Stimulated activated CD4-positive, alpha-beta T cell treated with anti-CD3 and anti-CD28 coated beads, Interleukin-2, amount 100 ng/mL, for 48 hours (primary cell): ENCODE measurements at regions not wholly inside any gene's neighbourhood (a gene's known extent, or its start where the extent isn't known, plus 50 kb on each side); places are given as distances from the start of the nearest gene placed in this dataset.
"Not testable (repeated sequence)": the region's sequence is repeated elsewhere in the genome, so short reads cannot be mapped to it uniquely, and the experiment has no call there.

Experiments used
- DNase-seq, 2 donors: peaks; one replicate each; pipeline ENCODE4 v3.0.0-alpha.2; 2020

DNA sequence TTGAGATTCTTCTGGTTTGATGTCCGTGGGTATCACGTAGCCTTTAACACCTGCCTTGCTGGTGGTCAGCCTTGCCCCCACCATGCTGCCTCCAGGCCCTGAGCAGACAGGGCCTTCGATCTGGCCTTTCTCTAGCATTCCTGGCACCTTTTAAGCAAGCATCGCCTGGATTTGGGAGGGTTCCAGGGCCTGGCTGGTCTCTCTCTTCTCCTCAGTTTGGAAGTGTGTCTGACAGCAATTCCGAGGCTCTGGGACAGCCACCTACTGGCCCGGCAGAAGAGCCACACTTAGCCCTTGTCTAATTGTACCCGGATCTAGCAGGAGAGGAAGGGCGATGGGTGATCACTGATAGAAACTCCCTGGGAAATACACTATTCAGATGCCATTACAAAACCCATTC is 441.3 kb upstream of the MKI67 start:
- no peak for DNase-seq

DNA sequence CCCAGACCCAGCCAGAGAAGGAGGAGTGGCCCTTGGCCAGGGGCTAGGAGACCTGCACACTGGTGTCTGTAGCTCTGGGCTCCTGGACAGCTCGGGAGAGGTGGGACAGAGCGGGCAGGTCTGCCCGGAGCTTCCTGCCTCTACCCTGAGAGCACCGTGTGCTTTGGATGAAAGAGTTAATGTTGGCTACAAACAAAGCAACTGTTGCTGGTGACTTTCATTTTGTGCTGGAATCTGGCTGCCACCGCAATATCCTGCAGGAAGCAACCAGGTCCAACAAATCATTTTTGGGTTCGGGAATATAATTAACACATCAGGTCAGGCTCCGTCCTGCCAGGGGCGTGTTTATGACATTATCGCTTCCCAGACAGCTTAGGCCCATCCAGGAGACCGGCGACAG is 441.8 kb upstream of the MKI67 start:
- no peak for DNase-seq

DNA sequence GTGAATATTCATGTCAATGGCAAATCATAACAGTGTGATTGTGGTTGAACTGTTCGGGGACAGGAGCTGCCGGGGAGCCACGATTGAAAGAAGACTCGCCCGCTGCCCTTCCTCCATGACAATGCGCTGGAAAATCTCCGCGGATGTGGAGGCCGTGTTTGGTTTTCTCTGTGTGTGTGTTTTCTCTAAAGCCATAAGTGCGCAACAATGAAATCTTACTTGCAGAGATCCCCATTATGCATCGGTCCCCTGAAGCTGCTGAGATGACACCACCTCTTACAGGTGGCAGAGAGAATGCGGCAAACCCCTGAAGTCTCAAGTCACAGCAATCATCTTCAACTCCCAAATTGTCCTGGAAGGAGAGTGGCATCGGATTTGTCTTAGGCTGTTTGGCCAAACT is 442.3 kb upstream of the MKI67 start:
- no peak for DNase-seq

DNA sequence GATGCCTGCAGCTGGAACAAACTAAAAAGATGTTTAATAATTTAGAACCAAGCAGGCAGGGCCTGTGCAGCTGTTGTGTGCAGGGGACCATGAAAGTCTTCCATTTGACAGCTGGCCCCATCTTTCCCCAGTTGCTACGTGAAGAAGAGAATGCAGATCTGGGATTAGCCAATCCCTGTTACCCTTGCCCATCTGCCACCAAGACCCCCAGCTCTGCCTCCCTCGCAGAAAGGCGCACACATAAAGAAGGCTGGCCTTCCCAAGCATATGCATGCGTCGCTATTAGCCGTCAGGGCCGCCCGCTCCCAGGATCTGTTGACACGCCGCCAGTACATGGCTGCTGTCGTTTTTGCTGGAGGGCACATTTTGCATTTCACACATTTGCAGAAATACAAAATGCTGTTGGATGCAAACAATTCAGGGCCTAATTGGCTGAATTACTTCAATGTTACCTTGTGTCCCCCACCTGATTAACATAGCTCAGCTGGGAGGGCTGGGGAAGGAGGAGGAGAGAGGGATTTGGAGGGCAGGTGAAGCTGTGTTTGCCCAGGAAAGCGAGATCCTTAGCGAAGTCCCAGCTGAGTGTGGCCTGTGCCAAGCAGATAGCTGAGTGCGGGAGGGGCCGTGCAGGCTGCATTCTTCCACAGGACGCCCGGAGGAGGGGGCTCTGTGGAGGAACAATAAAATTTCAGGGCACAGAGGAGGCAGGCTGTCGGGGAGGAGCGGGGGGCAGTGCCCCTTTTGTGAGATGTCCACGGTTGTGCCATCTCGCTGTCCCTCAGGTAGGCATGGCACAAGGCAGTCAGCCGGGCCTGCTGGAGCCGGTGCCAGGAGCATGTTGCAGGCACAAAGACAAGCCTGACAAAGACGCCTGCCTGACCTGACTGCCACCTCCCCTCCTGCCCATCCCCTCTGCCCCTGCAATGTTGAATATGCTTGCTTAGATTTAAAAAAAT is 443.0 kb upstream of the MKI67 start:
- DNase-seq, result no peak

DNA sequence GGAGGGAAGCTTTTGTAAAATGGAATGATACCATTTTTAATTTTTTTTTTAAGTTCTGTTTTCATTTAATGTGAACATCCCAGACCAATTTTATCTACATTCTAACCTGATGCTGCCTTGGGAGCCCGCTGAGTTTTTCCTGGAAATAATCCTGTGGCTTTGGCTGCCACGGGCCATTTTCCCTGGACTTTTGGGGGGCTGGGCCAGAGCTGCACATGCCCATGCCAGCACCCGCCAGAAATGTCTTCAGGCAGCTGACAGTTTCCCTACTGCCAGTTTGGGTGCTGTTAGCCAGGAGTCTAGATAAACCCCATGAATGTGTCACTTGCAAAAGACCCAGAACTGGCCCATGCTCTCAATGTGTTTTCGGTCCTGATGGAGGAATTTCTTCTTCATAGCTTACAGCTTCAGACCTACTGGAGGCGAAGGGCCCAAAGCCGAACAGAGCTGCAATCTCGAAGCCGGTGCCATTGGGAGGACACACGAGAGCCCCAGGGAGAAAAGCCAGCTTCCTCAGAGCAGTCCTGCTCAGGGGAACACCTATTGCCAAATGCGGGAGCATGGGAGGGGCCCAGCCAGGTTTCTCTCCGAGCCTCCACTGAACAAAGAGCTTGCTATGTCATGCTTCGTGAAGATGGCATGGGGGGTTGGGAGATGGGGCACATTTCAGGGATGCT is 444.2 kb upstream of the MKI67 start:
- no peak for DNase-seq

DNA sequence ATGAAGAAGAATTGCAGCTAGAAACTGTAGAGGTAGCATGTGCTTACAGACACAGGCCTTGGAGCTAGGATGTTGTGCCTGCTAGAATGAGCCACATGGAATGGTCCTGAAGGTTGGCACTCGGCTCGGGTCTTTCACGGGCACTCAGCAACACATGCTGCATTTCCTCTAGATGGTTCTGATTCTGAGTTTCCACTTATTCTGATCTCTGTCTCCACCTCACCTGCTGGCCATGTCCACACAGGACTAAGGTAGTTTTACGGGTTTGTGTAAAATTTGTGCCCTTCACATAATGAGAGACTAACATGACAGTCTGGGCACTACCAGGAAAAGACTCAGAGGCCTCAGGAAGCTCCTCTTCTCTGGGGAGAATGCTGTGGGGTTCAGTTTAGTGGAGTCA is 444.8 kb upstream of the MKI67 start:
- no peak for DNase-seq

DNA sequence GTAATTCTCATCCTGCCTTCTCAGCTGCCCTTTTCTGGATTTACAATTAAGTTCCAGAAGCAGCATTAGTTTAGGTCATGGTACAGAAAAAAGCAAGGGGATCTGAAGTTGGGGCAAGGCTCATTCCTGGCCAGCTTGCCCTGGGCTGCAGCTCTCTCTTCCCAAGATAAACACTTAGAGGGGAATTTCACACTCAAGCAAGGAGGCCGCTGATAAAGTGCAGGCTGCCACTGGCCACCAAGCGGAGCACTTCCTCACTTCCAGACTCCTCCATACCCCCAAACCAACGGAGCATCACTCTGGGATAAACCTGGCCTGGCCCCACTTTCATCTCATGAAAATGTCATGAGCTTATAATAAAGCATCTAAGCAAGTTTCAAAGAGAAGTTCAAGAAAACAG is 445.5 kb upstream of the MKI67 start:
- DNase-seq, result no peak

DNA sequence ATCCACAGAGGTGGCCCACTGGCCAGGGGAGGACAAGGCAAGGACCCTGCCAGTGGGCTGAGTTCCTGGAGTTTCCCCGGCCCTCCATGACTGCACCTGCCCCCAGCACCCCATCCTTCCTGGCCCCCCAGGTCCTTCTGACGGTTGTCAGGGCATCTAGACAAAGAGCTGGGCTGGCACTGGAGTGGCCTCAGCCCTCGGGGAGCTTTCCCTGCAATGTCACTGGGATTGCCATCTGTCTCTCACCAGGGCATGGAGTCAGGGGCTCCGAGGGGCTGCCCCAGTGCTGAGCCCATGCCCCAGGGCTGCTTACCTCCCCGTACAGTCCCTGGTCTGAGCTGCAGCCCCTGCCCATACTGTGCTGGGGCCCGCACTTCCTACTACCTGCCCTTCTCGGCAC is 446.5 kb upstream of the MKI67 start:
- DNase-seq, result no peak

DNA sequence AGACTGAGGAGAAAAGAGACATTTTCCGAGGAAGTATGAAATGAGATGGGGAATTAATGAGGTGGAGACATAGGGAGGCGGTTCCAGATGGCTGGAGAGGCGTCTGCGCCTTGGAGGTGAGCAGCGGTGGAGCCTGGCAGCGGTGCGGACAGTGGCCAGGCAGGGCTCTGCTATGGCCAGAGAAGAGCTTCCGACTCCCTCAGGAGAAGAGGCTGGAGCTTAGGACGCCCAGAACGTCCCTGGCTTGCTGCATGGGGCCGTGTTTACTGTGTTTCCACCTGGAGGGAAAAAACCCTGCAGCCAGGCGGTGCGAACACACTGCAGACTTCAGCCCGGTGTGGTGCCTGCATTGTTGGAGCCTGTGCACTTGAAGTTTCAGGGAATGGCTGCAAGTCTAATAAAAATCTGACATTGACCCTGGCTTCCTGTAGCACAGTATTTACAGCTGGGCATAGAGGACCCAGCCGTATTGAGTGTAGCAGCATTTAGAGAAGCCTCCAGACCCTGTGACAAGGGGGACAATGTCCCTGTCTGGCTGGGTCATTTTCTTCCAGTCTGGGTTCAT is 447.1 kb upstream of the MKI67 start:
- no peak for DNase-seq

DNA sequence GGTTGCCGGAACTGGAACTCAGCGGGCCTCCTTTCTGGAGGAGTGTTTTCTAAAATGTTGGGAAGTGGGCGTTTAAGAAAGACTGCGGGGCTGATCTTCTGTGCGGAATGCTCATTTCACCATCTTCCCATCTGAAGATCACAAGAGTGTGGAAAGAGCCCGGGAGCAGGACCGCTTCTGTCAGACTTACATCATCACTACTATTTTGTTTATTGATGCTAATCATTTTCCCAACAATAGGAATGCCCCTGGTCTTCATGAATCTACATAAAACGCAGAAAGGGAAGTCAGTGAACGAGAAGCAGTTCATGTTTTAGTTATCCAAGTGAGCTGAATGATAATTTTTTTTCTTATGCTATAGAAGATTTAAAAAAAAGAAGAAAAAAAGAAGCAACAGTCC is 447.8 kb upstream of the MKI67 start:
- no peak for DNase-seq

DNA sequence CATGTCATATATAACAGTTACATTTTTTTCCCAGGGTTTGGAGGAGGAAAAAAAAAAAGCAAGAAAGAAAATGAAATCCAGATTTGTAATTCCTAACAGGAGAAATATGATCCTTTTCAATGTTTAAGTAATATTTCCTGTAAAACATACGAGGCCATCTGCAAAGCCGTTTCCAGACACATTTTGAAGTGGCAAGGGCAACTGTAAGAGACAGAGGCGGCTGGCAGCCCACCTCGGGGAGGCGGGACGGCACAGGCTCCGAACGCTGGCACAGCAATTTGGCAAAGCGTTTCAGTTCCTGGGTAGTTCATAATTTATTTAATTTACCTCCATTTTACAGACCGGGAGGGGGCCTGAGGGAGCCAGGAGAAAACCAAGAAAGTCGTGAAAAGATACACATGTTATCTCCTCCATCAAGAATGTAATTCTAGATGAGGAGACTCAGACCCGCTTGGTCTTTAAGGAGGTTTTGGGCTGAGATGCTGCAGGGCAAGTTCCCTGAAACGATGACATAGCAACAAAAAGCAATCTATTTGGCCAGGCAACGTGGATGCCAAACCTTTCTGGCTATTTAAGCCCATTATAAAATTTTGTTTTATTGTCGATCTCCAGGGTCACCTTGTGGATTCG is 448.5 kb upstream of the MKI67 start:
- no peak for DNase-seq

DNA sequence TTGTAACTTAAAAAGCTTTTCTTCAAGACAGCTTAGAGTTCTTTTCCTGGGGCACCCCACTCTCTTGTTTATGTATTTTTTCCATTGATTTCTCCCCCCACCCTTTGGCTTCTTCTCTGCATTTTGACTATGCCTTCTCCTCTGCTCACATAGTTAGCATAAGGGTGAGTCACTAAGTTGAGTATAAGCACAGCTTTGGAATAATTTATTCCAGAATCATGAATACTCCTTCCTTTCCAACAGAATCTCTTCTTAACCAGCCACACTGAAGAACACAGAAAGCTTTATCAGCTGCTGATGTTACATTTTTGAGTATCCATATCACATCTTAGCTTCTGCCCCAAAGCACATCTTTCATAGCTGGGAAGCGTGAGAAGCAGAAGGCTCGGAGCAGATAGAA is 449.5 kb upstream of the MKI67 start:
- DNase-seq, result no peak

DNA sequence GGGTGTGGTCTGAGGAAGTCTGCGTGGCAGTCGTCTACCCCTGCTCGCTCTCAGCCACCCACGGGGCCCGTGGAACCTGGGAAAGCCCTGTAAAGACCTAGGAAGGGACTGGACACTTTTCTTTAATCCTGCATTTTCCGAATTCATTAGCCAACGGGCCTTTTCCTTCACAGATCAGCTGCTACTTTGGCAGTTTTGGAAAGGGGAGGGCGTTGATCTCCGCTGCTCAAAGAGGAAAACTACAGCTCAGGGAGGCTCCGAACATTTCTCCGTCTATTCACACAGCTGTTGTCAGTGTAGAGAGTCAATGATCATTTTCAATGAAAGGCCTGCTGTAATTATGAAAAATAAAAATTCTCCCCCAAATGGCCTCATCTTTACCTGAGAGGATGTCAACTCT is 450.1 kb upstream of the MKI67 start:
- no peak for DNase-seq

DNA sequence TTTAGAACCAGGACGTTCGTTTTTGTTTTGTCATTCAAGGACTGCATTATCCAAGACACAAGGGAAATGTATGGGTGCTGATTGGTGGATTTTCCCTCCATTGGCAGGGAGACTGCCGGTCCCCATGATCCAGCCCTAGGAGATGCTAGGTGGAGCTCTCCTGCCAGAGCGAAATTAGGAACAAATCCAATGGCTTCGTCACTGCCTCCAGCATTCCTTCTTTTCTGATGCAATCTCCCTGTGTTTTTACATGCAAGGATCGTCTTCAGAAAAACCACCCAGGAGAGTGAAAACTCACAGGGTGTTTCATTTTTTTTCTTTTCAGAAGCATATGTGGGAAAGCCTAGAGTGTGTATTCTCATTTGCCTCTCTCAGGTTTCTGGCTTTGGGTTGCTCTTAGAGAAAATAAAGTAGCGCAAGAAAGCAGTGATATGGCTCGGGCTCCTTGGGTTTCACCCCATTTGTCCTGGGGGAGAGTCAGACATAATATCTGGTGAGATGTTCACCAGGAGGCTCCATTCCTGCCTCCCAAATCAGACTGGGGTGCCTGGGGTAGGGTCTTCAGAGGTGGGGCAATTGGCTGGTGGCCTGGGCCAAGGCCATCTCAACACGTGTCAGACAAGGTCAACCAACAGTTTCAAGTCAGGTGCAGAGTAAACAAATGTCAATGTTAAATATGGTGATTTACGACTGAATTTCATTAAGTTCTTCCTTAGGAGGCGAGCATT is 450.9 kb upstream of the MKI67 start:
- no peak for DNase-seq

DNA sequence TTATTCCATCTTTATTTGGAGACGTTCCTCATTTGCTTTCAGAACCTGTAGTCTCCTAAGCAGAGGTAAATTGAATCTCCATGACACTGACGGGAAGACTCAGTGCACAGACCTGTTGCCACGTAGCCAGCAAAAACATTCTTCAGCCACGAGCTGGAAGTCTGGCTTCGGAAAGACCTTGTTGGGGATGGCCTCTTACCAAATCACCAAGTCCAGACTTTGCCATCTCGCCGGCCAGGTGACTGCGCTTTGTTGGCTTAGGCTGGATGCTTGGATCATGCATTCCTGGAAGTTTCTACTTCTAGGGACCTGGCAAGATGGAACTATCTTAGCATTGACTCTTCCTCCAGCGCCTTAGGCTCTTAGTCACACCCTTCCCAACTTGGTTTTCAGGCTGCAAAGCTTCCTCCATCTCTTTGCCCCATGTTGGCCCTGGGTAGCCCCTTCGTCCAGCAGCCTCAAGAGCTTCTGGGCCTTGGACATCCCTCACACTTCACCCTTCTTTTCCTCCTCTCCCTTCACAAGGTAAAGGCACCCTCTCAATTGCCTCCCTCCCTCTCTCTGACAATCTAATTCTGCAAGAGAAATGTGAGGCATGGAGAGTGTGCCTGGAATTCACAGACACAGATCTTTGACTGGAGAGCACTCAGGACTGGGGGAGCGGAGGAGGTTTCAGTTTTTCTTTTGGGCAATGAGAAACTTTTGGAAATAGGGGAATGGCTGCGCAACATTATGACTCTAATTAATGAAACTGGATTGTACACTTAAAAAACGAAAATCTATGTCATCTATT is 451.9 kb upstream of the MKI67 start:
- no peak for DNase-seq

DNA sequence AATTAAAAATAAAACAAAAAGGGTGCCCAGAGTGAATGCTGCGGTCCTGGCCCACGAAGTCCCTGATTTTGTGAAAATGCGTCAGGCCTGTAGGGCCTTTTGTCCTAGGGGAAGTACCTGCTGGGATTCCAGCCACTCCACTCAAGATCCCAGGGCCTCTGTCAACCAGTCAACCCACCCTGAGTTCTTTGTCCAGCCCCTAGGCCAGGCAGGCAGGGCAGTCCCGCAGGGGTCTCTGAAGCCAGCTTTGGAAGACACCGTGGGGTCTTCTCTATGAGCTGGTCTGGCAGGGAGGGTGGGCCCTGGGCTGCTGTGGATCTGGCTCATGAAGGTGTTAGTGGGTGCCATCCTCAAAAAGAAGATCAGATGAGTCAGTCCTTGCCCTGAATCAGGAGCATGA is 452.5 kb upstream of the MKI67 start:
- no peak for DNase-seq

DNA sequence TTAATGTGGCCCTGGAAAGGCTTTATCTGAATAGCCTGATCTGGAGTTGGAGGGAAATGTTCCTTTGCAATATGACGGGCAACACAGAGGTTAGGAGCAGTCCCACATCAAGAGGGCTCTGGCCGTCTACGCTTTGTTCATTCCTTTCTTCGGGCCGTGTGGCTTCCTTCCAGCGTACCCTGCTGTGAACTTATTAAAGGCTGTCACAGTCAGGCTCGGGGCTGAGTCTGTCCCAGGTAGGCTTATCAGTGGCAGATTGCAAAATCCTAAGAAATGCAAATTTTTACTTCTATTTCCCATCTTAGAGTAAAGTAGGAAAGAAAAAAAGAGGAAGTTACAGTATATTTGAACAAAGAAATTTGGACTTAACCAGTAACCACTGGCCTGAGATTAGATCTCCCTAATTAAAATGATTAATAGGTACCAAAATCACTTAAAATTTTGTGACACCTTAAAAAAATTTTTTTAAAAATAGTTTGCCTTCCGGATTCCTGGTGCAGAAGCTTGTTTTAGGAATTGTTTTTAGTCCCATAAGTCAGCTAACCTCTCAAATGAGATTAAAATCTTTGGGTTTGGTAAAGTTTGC is 453.1 kb upstream of the MKI67 start:
- no peak for DNase-seq

DNA sequence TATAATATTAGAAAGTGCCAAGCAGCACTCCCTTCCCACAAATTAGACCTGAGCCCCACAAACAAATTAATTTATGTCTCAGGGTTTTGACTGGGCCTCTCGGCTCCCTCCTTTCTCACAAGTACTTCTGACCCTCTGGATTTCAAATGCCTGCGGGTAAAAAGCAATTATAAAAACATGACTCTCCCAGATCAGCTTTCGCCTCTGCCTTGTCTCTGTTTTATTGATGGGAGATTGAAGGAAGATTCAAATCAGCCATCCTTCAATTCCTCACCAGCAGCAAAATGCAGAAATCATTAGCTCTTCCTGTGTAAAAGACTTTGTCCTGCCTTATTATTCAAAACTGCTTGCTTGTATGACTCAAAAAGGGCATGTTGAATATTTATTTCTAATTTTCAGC is 453.7 kb upstream of the MKI67 start:
- DNase-seq, result no peak

DNA sequence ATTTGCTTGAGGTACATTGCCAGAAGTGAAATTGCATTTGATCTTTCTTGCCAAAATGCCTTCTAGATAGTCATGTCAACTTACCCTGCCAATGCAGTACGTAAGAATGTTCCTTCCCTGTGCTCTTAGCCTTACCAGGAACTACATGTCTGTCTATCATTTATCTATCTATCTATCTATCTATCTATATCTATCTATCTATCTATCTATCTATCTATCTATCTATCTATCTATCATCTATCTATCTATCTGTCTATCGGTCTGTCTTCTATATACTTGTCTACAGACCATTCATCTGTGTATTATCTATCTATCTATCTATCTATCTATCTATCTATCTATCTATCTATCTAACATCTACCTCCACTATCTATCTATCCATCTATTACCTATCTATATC is 456.9 kb upstream of the MKI67 start:
- DNase-seq, result not testable (repeated sequence)

DNA sequence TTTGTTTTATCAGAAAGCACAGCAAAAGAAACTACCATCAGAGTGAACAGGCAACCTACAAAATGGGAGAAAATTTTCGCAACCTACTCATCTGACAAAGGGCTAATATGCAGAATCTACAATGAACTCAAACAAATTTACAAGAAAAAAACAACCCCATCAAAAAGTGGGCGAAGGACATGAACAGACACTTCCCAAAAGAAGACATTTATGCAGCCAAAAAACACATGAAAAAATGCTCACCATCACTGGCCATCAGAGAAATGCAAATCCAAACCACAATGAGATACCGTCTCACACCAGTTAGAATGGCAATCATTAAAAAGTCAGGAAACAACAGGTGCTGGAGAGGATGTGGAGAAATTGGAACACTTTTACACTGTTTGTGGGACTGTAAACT is 460.4 kb upstream of the MKI67 start:
- not testable (repeated sequence) for DNase-seq

DNA sequence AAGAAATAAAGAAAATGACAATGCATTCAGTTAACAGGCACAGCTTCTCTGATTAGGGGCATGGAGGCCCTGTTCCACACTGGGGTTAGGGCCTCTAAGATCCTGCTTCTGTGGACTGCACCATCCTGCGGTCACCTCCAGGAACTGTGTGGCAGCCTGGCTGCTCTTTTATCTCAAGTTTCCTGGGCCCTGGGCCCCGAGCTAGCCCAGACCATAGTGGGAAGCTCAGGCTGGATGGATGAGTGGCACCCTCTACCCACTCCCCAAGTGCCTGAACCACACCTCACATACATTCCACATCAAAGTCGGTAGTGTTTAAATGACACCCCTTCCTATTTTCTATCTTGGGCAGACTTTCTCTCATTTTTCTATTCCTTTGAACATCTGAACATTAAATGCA is 461.5 kb upstream of the MKI67 start:
- no peak for DNase-seq

DNA sequence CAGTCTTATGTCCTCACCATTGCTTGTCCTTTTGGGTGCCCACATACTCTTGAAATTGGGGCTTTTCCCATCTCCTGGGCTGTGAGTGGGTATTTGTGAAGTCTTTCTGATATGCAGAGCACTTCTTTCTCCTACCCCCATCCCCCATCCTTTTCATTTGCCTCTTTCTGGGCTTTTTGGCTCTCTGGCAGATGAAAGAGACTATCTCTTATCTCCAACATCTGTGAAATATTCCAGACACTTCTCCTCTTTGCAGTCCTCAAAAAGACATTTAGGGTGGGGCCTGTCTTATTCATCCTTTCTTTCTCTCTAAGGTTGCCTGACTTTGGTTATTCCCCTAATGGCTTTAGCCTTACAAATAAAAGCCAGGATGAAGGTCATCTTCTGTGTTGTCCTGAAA is 462.2 kb upstream of the MKI67 start:
- DNase-seq, result no peak
